HG02943 (cell line): ENCODE measurements at regions not wholly inside any gene's neighbourhood (a gene's known extent, or its start where the extent isn't known, plus 50 kb on each side); places are given as distances from the start of the nearest gene placed in this dataset.

ENCODE experiments used
- ATAC-seq: cut with Tn5 transposase; IDR thresholded peaks from one replicate; pipeline ENCODE4 v1.9.1; 2021; ENCODE audit warnings: mild to moderate bottlenecking, low read depth, moderate library complexity; ENCODE audit not compliant: unreplicated experiment

DNA sequence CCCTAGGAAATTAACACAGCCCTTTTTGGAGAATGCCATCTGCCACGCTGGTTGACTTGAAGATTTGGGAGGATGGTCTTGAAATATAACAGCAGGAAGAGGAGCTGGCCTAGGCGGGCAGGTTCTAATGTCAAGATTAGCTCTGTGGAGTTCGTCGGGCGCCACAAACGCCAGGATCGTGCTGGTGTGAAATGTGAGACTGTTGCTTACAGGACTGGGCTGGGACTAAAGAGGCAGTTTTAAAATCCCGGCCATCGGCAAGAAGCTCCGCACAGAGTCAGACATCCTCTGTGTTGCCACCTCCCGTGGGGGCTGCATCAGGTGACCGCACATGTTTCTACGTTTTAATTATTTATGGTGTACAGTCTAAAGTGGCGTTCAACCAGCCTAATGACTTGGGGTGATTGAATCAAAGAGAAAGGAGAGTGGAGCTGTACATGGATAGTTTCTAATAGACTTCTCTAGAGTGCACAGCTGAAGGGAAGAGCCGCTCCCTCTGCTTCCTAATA lies 99.4 kb upstream of the BCL11A start:
- no peak for ATAC-seq

GRCh38 chr2:60657673-60658072 lies 98.4 kb upstream of the PAPOLG start:
- ATAC-seq = no peak

DNA sequence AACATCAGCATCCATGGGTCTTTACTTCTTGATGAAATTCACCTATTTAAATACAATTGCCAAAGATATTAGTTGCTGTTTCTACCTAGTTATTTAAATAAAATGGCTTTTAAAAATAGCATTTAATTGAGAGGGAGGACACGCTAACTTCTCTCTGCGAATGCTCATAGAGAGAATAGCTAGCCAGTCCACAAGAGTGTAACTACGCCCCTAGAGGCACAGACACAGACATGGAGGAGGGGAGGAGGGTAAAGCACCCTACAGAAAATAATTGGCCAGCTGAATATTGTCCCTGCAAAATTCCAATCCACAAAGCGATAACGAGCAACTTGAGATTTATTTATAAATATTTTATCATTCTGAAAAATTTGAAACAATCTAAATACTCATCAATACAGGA lies 97.0 kb upstream of the PAPOLG start:
- no peak for ATAC-seq

DNA sequence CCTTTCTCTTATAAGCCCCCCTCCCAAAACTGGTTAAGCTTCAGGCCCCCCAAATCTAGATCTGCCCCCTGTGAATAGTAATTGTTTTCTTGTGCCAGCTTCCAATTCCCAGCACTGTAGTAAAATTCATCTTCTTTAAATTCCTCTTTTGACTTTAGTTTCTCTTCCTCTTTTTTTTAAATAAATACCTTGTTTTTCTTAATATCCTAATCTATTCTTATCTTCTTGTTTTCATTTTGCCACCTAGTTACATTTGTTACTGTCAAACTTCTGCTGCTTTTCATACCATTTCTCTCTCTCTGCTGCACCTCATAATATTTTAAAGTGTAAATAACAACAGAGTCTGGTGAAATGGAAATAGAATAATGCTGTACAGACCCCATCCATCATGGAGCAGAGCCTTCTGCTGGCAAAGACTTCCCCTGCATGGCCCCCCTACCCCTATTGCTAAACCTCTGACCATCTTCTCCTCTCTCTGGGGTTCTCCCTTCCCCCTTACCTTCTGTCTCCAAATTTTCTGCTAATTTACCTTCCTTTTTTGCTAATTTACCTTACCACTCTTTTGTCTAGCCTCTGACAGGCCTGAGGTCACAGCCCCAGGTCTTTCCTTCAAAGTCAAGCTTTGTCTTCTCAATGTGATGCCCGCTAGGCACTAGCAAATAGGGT lies 94.9 kb upstream of the PAPOLG start:
- ATAC-seq = no peak

GRCh38 chr2:60662781-60663180 lies 93.3 kb upstream of the PAPOLG start:
- ATAC-seq = no peak

DNA sequence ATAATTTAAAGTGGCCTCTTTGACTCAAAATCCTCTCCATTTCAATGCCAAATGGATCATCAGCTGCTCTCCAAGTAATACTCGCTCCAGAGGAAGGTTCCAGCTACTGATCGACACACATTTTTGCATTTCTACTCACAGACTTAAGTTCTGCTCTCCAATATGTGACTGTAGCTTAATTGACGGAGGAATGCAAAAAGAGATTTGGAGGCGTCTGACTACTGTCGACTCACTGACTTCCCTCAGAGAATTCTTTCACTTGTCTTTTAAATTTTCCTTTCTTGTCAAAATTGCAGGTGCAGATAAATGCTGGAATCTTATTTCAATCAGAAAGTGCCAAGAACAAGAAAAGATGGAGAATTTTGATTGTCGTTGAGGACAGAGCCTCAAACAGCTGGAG lies 84.1 kb upstream of the PAPOLG start:
- no peak for ATAC-seq

- ATAC-seq = peak; percentile 93
Observed at GRCh38 chr2:60674524-60675165, 81.4 kb upstream of the PAPOLG start.

DNA sequence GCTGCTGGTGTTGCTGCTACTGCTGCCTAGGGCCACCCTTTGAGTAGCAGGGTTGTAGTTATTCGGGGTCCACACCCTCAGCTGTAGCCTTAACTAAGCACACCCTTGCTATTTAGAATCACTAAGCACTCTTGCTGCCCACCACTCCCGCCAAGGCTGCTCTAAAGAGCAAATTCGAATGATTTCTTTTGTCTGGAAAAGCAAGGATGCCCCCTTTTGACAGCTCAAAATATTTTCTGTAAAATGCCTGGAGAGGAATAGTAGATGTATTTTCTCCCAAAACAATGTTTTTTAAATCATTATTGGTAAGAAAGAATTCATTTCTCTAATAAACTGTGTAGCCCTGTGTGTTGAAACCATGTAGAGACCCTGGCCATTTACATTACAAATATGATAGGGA lies 80.8 kb upstream of the PAPOLG start:
- no peak for ATAC-seq

DNA sequence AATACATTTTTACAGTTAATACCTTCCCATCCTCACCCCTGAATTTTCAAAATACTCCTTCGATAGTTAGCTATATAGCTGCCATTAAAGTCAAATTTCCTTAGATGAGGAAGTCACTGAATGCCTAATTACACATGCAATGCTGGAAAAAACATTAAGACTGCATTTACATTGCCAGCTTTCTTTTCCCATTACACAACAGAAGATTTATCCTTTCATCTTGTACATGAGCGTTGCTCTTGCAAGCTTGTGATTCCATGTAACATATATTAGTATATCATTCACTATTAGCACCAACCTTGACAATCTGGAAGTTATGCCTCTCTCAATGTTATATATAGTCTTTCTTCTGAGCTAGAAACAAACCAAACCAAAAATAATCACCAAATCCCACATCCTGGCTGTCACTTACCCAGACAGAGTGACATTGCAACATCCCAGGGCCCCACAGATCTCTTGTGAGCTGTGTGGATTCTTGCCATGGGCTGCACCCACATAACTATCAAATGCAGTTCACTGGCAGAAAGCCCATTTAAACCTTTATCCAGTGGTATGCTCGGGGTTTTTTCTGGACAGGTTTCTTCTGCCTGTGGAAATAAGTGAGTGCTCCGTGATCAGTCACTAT lies 79.2 kb upstream of the PAPOLG start:
- no peak for ATAC-seq

GRCh38 chr2:60677356-60677755 lies 78.7 kb upstream of the PAPOLG start:
- ATAC-seq = no peak

DNA sequence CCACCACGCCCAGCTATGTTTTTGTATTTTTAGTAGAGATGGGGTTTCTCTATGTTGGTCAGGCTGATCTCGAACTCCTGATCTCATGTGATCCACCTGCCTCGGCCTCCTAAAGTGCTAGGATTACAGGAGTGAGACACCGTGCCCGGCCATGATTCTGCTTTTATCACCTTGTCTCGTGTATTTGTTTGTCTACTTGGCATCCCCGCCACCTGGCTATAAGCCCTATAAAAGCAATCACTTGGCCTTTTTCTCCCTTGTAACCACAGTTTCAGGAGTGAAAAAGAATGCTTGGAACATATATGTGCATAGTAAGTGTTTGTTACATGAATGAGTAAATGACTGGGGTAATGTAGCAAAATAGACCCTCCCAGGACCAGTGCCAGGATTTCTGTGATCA lies 77.5 kb upstream of the PAPOLG start:
- no peak for ATAC-seq

DNA sequence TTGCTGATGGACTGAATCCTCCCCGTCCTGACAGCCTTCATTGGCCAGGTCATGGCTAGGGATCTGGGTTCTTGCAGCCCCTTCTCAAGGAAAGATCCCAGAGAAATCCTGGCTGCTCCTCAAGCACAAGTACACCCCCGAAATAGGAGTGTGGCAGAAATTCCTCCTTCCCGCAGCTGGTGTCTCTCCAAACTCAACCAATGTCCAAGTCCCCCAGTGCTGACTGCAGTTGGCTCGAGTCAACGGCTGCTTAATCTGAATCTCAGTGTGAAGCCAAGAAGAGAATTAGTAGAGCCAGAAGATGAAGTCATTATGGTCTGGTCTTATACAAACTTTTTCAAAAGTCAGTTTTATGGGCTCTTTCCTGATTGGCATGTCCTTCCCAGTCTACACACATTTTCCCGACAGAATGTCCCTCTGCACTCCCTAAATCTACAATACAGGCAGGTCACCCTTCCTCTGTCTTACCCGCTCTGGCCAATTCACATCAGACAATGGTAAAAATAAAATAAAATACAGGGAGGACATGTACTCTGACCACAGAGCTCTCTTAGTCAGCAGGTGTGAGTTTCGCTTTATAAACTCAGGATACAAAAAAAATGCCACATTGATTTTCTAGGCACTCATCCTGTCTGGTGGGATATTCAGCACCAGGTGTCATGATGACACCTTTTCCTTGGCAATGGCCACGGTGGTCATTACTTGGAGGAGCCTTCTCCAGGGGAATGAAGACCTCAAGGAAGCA lies 76.9 kb upstream of the PAPOLG start:
- no peak for ATAC-seq

DNA sequence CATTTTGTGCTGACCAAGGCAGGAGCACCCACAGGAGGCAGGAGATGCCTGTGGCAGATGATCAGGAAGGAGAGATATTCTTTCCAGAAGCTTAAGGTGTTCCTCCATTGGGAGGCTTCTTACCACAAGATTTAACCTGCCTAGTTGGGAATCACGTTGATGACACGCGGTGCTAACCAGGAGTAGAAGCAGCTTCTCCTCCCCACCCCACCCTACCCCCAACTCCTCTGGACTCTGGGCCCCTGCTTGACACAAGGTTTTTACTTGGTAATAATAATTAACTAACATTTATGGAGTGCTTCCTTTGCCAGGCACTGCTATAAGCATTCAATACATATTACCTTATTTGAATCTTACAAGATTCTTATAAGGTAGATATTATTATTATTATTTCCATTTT lies 62.5 kb upstream of the PAPOLG start:
- ATAC-seq = no peak

GRCh38 chr2:60695793-60696192 lies 60.3 kb upstream of the PAPOLG start:
- ATAC-seq = no peak

DNA sequence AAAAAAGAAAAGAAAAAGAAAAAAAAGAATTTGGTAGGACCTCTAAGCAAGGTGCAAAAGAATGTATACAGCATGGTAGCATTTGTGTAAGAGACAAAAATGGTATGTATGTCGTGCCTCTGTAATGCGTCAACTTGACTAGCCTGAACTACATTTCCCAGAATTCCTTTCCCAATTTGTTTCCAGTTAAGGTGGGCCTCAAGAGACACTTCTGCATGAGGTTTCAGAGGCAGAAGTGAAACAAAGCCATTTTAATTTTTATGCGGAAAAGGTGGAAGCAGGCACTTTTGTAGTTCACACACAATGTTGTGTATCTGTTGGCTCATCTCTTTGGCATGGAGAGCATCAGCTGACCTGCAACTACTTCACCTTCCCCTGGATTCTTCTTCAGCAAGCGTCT lies 56.5 kb upstream of the PAPOLG start:
- no peak for ATAC-seq

DNA sequence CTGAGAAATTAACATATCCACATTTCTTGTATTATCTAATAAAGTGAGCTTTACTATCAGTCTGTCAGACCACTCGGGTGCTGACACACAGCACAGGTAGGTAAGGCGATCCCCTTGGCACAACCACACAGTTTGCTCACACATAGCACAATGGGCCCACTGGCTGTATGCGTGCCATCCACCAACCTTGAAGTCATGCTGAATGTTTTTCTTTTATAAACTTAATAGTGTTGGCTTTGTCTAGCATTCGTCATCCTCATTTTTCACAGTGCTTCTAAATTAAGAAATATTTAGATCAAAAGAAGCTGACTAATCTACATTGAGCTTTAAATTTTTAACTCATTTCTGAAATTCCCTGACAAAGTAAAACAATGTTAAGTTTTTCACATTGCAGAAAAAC lies 50.0 kb upstream of the PAPOLG start:
- no peak for ATAC-seq
